Sciatic nerve (tissue), 2 donors: ENCODE measurements at regions not wholly inside any gene's neighbourhood (a gene's known extent, or its start where the extent isn't known, plus 50 kb on each side); places are given as distances from the start of the nearest gene placed in this dataset.

Experiments
- ATAC-seq: fragments of 200-7000 bp; cut with Tn5 transposase; one replicate; pipeline ENCODE4 v1.9.1; 2020; ENCODE audit warnings: mild to moderate bottlenecking, moderate library complexity
- DNase-seq: peaks from one replicate; pipeline ENCODE4 v3.0.0-alpha.2; 2020; ENCODE audit warnings: low spot score
- intact Hi-C: fragments of 100-400 bp; cut with DNase I; formaldehyde crosslinking; loops from one replicate; pipeline ENCODE4 v1.14.2; 2022
- donor health status: DM: no; HTN: no; CAD: no.
- donor health status: DM: no; HTN: no; CAD: no.

DNA sequence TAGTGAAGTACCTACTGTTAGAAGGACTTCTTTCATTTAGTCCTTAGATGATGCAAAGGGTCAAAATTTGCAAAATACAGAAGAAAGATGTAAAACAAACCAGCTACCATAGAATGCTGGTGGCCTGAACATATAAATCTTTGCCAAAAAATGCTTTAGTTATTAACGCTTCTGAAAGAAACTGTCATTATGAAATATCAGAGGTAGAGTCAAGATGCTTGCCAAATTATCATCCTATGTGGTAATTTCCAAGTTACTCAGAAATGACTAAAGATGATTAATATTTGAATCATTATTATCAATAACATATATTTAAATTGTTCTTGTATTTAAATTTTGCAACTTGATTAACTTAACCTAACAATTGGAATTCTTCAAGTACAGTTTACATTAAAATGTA, 588.4 kb upstream of the FAM241A start:
- ATAC-seq, result no peak

DNA sequence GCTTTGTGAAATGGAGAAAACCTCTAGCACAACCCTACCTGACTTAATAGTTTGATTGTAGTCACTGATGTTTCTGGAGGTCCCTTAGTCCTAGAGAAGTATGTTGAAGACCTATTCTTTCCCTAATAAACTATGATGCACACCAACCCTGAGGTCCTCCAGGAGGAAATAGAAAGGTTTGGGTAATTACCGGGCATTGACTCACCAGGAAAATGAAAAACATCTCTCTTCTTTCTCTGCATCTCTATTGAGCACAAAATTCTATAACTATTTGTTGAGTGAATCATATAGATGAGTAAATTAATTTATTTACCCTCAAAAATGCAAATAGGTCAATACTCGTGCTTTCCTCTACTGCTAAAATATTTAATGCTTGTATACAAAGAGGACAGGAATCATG, 582.4 kb upstream of the FAM241A start:
- DNase-seq, result no peak
- intact Hi-C loops, result no loop called here
- no peak for ATAC-seq

More for the DNA sequence above, 588.4 kb upstream of the FAM241A start:
- no peak for DNase-seq
- intact Hi-C loops, result no loop called here

DNA sequence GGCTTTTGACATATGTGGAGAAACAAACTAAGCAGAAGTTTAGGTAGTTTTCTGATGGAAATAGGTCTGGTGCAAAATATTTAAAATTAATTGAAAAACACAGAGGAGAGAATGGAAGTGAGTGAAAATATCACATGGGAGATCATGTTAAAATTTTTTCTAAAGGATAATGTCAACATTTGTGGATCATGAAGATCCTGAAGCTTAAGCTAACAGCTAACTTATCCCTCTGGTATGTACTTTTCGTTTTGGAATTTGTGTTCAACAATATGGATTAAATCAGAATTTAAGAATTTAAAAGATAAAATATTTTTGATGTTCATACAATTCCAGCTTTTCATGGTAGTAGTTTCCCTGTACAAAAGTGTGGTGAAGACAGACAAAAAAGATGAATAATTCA, 572.8 kb upstream of the FAM241A start:
- intact Hi-C loops, result no loop called here
- no peak for DNase-seq
- ATAC-seq, result no peak

DNA sequence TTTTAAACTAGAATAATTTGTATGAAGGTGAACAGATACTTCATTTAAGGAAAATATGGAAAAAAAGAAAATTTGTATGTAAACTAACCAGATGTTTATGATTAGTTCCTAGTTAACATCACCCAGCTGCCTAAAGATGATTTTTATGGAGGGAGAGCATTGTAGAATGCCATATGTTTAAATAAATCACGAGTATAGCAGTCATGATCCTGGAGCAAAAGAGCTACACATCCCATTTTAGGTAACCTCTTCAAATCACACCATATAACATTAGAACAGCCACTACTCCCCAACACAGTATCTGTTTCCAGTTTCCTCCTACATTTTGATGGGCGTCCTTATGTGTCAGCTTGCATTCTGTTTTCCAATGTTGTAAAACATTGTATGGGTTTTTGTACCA, 571.9 kb upstream of the FAM241A start:
- DNase-seq (no peak), ATAC-seq (no peak)
- intact Hi-C loops, result no loop called here

DNA sequence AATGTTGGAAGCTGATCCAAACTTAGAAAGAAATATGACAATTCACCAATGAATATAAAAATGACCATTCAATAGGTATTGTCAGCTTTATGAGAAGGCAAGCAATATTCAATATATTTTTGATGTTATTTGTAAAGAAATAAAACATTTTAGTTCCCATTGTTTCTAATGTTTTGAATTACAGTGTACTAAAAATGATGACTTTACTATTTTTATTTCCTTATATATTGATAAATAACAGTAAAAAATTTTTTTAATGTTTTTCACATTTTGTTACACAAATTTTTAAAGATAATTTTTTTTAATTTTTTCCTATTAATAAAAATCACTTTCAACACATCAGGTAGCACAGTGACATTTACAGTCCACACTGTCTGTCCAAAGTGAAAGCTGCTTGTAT, 565.5 kb upstream of the FAM241A start:
- intact Hi-C loops, result no loop called here
- no peak for DNase-seq
- ATAC-seq, result no peak

DNA sequence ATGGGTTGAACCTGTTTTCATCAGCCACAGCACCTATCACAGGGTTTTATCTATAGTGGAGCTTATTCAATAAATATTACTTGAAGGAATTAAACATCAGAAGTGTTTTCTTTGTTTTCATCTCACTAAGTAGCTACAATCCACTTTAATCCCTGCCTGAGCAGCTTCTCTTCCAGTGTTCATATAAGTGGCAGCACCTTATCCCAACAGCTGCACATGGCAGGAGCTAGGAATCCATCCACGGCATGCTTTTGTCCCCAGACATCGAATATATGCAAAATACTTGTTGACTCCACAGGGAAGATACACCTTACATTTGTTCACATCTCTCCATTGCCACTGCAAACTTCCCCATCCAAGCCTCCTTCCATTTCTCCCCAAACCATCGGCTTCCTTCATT, 549.8 kb upstream of the FAM241A start:
- intact Hi-C loops, result no loop called here
- no peak for DNase-seq
- no peak for ATAC-seq

DNA sequence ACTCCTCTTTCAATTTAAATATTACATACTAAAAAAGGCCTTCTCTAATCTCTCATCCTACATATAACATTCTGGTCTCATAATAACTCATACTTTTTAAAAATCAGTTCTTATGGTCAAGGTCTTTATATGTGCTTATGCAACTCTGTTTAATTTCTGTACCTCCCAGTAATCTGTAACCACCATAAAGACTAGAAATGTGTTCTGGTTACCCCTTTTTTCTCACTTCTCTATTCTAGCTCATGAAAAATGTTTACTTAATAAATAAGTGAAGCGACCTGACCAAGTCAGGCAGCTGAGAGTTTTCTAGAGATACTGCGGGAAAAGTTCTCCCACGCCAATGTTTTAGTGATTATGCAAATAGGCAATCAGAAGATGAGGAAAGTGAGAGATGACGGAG, 548.8 kb upstream of the FAM241A start:
- intact Hi-C loops, result no loop called here
- DNase-seq (no peak), ATAC-seq (no peak)

DNA sequence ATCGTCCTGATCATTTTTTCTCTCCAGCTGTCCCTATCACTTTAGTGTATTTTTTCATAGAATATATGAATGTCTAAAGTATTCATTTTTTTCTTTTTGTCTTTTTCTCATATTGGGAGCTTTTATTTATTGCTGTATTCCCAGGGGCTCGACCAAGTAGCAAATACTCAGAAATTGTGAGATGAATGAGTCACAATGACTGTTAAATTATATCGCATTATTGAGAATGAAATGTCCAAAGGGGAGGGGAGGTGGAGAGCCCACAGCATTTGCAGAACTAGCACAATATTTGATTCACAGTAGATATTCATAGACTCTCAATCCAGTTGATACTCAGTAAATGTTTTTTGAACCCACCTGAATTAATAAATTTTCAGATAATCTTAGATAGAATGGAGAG, 543.6 kb upstream of the FAM241A start:
- intact Hi-C loops, result no loop called here
- DNase-seq (no peak), ATAC-seq (no peak)

DNA sequence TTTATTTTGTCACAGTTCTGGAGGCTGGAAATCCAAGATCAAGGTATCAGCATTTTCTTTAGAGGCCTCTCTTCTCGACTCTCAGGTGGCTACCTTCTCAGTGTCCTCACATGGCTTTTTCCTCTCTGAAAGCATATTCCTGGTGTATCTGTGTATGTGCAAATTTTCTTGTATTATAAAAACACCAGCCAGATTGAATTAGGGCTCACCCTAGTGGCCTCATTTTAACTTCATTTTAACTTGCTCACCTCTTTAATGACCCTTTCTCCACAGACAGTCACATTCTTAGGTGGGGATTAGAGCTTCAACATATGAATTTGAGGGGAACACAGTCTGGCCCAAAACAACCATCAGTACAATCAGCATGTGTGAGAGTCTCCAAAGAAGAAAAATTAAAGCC, 542.4 kb upstream of the FAM241A start:
- intact Hi-C loops, result no loop called here
- DNase-seq, result no peak
- ATAC-seq, result no peak

DNA sequence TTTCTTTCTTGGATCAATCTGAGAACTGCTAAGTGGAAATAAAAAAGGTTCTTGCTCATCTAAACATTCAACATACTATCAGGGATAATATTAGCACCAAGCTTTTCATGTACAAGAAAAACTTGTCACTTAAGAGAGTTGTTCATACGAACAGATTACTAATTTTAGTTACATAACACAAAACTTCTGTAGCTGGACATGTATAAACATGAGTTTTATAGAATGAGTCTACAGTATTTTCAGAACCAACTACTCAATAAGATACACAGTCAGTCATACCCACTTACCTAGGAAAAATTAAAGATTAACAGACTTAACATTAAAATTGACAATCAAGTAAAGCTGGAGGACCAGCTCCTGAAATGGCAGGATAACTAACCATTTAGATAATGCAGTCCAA, 540.1 kb upstream of the FAM241A start:
- ATAC-seq (no peak), DNase-seq (no peak)
- intact Hi-C loops, result no loop called here

DNA sequence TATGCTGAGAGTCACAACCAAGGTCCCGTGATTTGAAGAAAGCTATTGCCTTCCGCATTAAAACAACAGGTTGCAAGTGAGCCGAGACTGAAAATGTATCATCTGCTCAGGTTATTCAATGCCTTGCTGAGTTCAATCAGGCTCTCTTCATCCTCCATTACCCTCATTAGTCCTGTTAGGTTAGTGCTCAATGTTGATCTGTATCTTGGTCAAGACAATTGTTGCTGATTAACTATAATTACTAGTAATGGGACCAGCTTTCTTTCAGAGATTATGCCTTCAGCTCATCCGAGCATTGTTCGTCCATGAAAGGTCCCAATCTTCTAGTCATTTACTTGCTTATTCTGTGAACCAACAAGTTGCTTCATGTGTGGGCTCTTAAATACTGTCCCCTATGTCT, 534.6 kb upstream of the FAM241A start:
- no peak for DNase-seq
- intact Hi-C loops, result no loop called here
- ATAC-seq, result no peak

DNA sequence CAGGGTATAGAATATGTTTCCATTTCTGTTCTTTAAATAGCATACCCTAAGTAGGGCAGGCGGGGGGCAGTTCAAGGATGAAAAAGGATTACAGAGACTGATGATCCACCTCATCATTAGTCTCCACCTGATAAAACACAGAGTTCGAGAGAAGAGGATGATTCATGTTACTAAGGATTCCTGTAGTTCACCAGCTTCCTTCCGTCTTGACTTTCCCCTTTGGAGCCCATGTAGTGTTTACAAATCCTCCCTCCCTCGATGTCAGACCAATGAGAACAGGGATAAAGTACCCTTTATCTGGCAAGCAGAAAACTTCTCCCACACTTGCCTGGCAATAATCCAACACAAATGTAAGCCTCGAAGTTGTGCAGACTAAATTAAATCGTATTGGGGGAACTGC, 526.3 kb upstream of the FAM241A start:
- DNase-seq, result no peak
- ATAC-seq, result no peak
- intact Hi-C loops, result no loop called here

DNA sequence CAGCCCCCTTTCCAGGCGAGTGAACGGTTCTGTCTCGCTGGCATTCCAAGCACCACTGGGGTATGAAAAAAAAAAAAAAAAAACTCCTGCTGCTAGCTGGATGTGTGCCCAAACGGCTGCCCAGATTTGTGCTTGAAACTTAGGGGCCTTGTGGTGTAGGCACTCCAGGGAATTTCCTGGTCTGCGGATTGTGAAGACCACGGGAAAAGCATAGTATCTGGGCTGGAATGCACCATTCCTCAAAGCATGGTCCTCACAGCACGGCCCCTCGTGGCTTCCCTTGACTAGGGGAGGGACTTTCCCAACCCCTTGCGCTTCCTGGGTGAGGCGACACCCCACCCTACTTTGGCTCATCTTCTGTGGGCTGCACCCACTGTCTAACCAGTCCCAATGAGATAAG, 516.8 kb upstream of the FAM241A start:
- intact Hi-C loops, result no loop called here
- no peak for DNase-seq
- ATAC-seq, result no peak

DNA sequence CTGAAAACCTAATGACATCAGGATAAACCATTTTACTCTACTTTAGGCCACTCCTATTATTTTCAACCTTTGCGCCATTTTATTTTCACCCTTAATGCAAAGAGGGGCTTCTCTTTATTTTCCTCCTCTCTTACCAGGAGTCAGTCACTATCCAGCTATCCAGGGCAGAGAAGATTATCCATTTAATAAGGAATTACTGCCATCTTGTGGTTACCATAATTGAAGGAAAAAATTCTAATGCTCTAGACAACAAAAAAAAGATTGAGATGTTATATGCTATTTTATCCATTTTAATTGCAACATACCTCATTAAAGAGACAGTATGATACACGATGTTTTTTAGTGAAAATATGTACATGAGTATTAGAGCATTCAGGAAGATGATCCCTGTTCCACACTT, 514.5 kb upstream of the FAM241A start:
- intact Hi-C loops, result no loop called here
- DNase-seq (no peak), ATAC-seq (no peak)

DNA sequence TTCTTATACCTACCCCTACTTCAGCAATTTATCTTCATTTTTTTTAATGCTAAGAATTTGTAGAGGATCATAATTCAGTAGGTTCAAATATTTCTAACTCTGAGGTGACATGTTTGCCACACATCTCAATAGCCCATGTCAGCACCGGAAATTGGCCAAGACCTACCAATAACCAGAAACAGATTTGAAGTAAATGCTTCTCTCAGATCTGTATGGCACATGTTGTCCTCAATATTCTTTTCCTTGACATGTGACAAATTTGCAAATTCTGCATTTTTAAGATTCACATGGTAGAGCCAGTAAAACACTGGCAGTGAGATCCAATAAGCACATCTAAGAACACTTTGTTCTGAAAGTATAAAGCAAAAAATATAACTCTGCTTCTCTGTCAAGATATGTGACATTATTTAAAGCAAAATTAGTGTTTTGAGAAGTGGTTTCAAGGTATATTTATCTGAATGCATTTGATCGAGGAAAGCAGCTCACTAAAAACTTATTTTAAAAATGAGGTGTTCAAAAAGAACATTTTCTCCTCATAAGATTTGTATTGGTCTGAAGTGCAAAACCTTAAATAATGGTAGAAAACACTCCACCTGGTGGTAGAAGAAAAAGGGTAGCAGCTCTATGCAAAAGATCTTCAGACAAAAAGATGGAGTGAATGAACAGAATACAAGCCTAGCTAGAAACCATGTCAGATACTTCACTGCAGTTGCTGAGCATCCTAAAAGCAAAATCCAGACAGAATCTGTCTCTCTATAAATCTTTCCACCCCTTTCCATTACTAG, 513.8 kb upstream of the FAM241A start:
- ATAC-seq (no peak), DNase-seq (no peak)
- intact Hi-C loops, result no loop called here

DNA sequence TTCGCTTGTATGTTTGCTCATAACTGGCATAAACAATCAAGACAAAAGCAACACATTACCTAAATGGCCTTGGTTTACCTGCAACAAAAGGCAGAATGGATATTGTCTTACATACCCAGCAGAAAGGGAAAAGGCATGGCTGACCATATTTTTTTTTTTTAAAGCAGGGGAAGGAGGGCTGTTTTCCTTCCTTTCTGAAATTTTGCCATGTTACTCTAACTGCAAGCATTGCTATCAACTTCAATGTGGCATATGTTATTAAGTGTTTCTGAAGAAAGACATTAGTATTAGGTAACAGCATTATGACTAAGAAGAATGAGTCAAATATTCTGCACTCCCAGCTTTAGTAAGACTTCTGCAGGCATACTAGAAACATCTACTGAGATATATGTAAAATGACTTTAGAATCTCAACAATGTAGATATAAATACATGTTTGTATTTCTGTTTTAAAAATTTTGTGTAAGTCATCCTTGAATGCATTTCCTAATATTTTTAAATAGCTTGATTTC, 512.6 kb upstream of the FAM241A start:
- DNase-seq (no peak), ATAC-seq (no peak)
- intact Hi-C loops, result no loop called here

DNA sequence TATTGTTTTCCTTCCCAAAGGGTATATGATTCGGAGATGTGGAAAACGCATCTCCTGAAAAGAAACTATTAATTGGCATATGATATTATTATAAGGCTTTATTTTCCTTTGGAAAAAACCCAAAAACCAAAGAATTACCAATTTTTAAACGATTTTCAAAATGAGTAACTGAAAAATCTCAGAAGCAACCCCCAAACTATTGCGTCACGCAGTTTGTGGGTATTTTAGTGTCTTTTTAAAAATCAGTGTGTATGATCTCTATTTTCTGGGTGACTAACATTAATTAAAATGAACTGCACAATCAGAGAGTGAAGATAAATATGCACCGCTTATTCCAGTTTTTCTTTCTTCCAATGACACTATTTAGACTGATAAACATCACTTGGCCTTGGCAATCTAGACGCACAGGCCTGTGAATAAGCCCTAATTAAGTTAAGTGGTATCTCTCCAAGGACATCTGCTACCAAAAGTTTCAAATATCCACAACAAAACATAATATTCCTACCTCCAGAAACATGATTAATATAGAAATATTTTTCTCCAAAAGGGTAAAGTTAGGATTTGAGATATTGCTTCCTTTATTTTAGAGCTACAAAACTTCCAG, 511.5 kb upstream of the FAM241A start:
- ATAC-seq (no peak), DNase-seq (no peak)
- intact Hi-C loops, result no loop called here

DNA sequence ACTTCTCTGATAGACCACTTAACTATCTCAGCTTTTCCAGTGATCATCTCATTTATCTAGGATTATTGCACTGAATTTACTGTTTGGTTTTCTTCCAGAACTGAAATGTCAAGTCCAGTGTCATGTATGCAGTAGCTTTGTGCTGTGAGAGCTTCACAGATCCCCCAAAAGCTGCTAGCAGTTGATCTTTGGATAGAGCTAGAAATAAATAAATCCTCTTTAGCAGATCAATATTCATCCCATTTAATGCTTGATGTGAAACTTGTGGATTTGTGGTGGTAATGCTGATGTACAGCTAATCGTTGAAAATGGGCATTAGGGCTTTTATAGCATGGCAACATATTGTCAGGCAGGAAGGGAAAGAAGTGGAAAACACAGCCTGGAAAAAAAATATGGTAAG, 509.6 kb upstream of the FAM241A start:
- intact Hi-C loops, result no loop called here
- DNase-seq (no peak), ATAC-seq (no peak)

DNA sequence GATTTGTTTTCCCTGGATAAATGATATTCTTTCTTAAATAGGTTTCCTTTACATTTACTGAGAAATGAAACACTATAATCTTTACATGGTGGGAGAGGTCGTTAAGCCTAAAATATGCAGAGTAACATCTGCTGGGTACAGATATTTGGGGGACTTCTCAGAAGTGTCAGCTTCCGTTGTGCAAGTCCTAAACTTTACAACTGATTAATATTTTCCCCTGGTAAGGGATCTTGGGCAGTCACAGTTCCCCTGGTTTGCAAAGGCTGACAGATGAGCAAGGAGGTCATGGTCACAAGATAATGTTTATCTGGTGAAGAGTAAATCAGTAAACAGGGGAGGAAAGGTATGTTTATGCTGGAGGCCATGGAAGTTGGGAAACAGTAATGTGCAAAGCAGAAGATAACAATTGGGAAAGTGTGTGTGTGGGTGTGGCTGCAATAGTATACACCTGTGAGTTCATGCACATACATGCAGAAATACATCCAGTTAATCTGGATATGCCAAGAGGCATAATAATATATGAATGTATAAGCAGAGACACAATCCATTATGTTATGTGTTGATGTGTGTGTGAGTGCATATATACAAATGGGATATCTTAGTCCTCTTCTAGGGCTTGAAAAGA, 508.2 kb upstream of the FAM241A start:
- intact Hi-C loops, result no loop called here
- DNase-seq, result no peak
- ATAC-seq, result no peak

DNA sequence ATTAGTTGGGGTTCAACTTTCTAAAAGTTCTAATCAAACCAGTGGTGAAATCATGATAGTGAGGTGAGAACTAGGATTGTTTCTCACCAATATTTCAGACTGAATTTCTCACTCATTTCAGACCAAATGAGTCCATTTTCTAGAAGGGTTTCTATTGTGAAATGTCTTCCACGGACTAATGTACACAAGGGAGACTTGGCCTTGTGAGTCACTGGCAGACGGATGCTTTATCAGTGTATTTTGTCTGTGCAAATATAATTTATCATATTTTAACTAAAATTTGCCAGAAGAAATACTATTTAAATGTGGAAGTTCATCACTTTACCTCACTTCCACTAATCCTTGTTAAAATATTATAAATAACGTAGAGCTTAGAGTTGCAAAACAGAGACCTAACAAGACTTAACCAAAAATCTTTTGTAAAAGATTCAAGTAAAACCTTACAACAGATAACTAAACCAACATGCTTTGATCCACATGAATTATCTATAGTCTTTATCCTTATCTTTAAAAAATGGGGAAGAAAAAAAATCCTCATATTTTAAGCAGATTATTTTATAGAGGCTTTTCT, 506.0 kb upstream of the FAM241A start:
- intact Hi-C loops, result no loop called here
- ATAC-seq (no peak), DNase-seq (no peak)
